ENCODE measurements at regions not wholly inside any gene's neighbourhood (a gene's known extent, or its start where the extent isn't known, plus 50 kb on each side); places are given as distances from the start of the nearest gene placed in this dataset.

GRCh38 chr7:155919391-155920067 lies 107.3 kb upstream of the SHH start:
- no peak for DNase-seq (ENCODE audit: low read depth)

- DNase-seq (ENCODE audit: low read depth): no peak
These were observed 106.6 kb upstream of the SHH start for GRCh38 chr7:155918720-155919390.

- no peak for DNase-seq (ENCODE audit: low read depth)
These were observed 105.7 kb upstream of the SHH start for GRCh38 chr7:155917836-155918430.

GRCh38 chr7:155916926-155917655 lies 104.8 kb upstream of the SHH start:
- no peak for DNase-seq (ENCODE audit: low read depth)

- DNase-seq (ENCODE audit: low read depth): no peak
These were observed 102.1 kb upstream of the SHH start for GRCh38 chr7:155914341-155914740.

- no peak for DNase-seq (ENCODE audit: low read depth)
These were observed 101.5 kb upstream of the SHH start for GRCh38 chr7:155913719-155914118.

- no peak for DNase-seq (ENCODE audit: low read depth)
These were observed 101.0 kb upstream of the SHH start for GRCh38 chr7:155913291-155913690.

- DNase-seq (ENCODE audit: low read depth): no peak
These were observed 99.3 kb upstream of the SHH start for GRCh38 chr7:155911471-155912105.

- no peak for DNase-seq (ENCODE audit: low read depth)
These were observed 96.1 kb upstream of the SHH start for GRCh38 chr7:155908385-155908784.

GRCh38 chr7:155907450-155908200 lies 95.4 kb upstream of the SHH start:
- no peak for DNase-seq (ENCODE audit: low read depth)

- DNase-seq (ENCODE audit: low read depth): no peak
These were observed 88.9 kb upstream of the SHH start for GRCh38 chr7:155901176-155901575.

- no peak for DNase-seq (ENCODE audit: low read depth)
These were observed 87.3 kb upstream of the SHH start for GRCh38 chr7:155899596-155899995.

- DNase-seq (ENCODE audit: low read depth): no peak
These were observed 85.6 kb upstream of the SHH start for GRCh38 chr7:155897758-155898386.

GRCh38 chr7:155896531-155897263 lies 84.4 kb upstream of the SHH start:
- DNase-seq (ENCODE audit: low read depth): no peak

GRCh38 chr7:155893664-155894063 lies 81.4 kb upstream of the SHH start:
- no peak for DNase-seq (ENCODE audit: low read depth)

- DNase-seq (ENCODE audit: low read depth): no peak
These were observed 80.9 kb upstream of the SHH start for GRCh38 chr7:155893176-155893575.

GRCh38 chr7:155889636-155890511 lies 77.6 kb upstream of the SHH start:
- DNase-seq (ENCODE audit: low read depth): no peak

- DNase-seq (ENCODE audit: low read depth): no peak
These were observed 74.9 kb upstream of the SHH start for GRCh38 chr7:155887174-155887525.

- no peak for DNase-seq (ENCODE audit: low read depth)
These were observed 74.3 kb upstream of the SHH start for GRCh38 chr7:155886391-155887173.

All from GM04503 (cell line).